ENCODE measurements at regions not wholly inside any gene's neighbourhood (a gene's known extent, or its start where the extent isn't known, plus 50 kb on each side); places are given as distances from the start of the nearest gene placed in this dataset.

GRCh38 chrX:46180258-46180687 lies 364.9 kb downstream of the ZNF674 start:
- ChIA-PET CTCF (ENCODE audit: low intra/inter-chr PET ratio, low total read pairs) (no interaction called here), POLR2A (no interaction called here)
- H3K4me2 ChIP-seq (ENCODE audit: low read depth, low read length) = no peak overlapping the region
- no peaks in the 10 kb centered on the region for H4K20me1 ChIP-seq (ENCODE audit: insufficient read depth, low read length)
- peaks cover 31% of the 10 kb centered on the region for H3K4me1 ChIP-seq (ENCODE audit: insufficient read depth, low read length)
- no peaks in the 10 kb centered on the region for H3K27me3 ChIP-seq (ENCODE audit: control insufficient read depth in 1 of 2, insufficient read depth in 2 of 2, low read length in 2 of 2)
- in situ Hi-C loops (cut with HindIII; ENCODE audit: extremely low pct_ligation_motif_present, low pct_unique_long_range_greater_than_20kb) (no loop called here), intact Hi-C loops (cut with micrococcal nuclease; ENCODE audit: unreplicated experiment) (loop anchor here (10.0 kb wide), 1 partner anchor 145 kb away; no protein-coding TSS in a partner anchor)
- no peak for ATAC-seq
- H3K36me3 ChIP-seq (replicated peaks in 1 of 2; ENCODE audit: control insufficient read depth in 1 of 2, insufficient read depth in 2 of 2, low read length in 2 of 2) = no peaks in the 10 kb centered on the region
- BruUV-seq (replicated peaks) = no TSS peak
- H3K9ac ChIP-seq (ENCODE audit: insufficient read depth, low read depth, low read length) = no peak overlapping the region
- H3K9me3 ChIP-seq (ENCODE audit: low read length) = no peaks in the 10 kb centered on the region
- 100% methylated on average over 1 of the region's 3 CpGs for WGBS (ENCODE audit: low lambda C conversion rate)
- no peak overlapping the region for H3K27ac ChIP-seq (ENCODE audit: extremely low read length, insufficient read depth, low read length)
- DNase-seq (ENCODE audit: low spot score) = peak; percentile 2
- H2AFZ ChIP-seq (ENCODE audit: low read length) = no peak overlapping the region
- no peak for FAIRE-seq
- no peak overlapping the region for H3K4me3 ChIP-seq (replicated peaks in 1 of 3; ENCODE audit: insufficient read depth in 1 of 3, low read depth in 2 of 3, low read length in 3 of 3)
- no peaks in the 10 kb centered on the region for H3K79me2 ChIP-seq (ENCODE audit: insufficient read depth, low read length)
- TF ChIP-seq RBAK (CRISPR knock-in tag; IDR thresholded peaks at IDR 0.05) = no peak
- no peak for TF ChIP-seq CREB3 (CRISPR knock-in tag; IDR thresholded peaks at IDR 0.05)
- no peak for TF ChIP-seq ZNF260 (CRISPR knock-in tag; IDR thresholded peaks at IDR 0.05; ENCODE audit: borderline replicate concordance, low read depth)
- no peak for TF ChIP-seq NAIF1 (CRISPR knock-in tag; IDR thresholded peaks at IDR 0.05; ENCODE audit: borderline replicate concordance)
- TF ChIP-seq ZBTB2 (CRISPR knock-in tag; IDR thresholded peaks at IDR 0.05; ENCODE audit: low read depth) = no peak
- TF ChIP-seq ATF6 (CRISPR knock-in tag; conservative IDR thresholded peaks at IDR 0.05) = no peak
- TF ChIP-seq RERE (CRISPR knock-in tag; IDR thresholded peaks at IDR 0.05; ENCODE audit: low read depth) = no peak
- TF ChIP-seq ZNF792 (CRISPR knock-in tag; IDR thresholded peaks at IDR 0.05) = no peak
- TF ChIP-seq KLF16 (CRISPR knock-in tag; IDR thresholded peaks at IDR 0.05) = no peak
- TF ChIP-seq HMGA1 (CRISPR knock-in tag; conservative IDR thresholded peaks at IDR 0.05) = no peak
- no peak for TF ChIP-seq JUND (CRISPR knock-in tag; IDR thresholded peaks at IDR 0.05)
- no peak for TF ChIP-seq SATB2 (CRISPR knock-in tag; IDR thresholded peaks at IDR 0.05)
- no peak for TF ChIP-seq EHMT2 (IDR thresholded peaks at IDR 0.05; ENCODE audit: borderline replicate concordance, low read depth, low read length)
- TF ChIP-seq ZNF343 (CRISPR knock-in tag; IDR thresholded peaks at IDR 0.05) = no peak
